ENCODE measurements at regions not wholly inside any gene's neighbourhood (a gene's known extent, or its start where the extent isn't known, plus 50 kb on each side); places are given as distances from the start of the nearest gene placed in this dataset.

GRCh38 chr2:226581004-226581403 is 218.6 kb downstream of the IRS1 start (continued):
- TF ChIP-seq ZNF563 (CRISPR knock-in tag; IDR thresholded peaks at IDR 0.05), result no peak
- TF ChIP-seq, protein P1, sequence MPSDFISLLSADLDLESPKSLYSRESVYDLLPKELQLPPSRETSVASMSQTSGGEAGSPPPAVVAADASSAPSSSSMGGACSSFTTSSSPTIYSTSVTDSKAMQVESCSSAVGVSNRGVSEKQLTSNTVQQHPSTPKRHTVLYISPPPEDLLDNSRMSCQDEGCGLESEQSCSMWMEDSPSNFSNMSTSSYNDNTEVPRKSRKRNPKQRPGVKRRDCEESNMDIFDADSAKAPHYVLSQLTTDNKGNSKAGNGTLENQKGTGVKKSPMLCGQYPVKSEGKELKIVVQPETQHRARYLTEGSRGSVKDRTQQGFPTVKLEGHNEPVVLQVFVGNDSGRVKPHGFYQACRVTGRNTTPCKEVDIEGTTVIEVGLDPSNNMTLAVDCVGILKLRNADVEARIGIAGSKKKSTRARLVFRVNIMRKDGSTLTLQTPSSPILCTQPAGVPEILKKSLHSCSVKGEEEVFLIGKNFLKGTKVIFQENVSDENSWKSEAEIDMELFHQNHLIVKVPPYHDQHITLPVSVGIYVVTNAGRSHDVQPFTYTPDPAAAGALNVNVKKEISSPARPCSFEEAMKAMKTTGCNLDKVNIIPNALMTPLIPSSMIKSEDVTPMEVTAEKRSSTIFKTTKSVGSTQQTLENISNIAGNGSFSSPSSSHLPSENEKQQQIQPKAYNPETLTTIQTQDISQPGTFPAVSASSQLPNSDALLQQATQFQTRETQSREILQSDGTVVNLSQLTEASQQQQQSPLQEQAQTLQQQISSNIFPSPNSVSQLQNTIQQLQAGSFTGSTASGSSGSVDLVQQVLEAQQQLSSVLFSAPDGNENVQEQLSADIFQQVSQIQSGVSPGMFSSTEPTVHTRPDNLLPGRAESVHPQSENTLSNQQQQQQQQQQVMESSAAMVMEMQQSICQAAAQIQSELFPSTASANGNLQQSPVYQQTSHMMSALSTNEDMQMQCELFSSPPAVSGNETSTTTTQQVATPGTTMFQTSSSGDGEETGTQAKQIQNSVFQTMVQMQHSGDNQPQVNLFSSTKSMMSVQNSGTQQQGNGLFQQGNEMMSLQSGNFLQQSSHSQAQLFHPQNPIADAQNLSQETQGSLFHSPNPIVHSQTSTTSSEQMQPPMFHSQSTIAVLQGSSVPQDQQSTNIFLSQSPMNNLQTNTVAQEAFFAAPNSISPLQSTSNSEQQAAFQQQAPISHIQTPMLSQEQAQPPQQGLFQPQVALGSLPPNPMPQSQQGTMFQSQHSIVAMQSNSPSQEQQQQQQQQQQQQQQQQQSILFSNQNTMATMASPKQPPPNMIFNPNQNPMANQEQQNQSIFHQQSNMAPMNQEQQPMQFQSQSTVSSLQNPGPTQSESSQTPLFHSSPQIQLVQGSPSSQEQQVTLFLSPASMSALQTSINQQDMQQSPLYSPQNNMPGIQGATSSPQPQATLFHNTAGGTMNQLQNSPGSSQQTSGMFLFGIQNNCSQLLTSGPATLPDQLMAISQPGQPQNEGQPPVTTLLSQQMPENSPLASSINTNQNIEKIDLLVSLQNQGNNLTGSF (CRISPR knock-in tag; IDR thresholded peaks at IDR 0.05), result no peak
- TF ChIP-seq, protein P2, sequence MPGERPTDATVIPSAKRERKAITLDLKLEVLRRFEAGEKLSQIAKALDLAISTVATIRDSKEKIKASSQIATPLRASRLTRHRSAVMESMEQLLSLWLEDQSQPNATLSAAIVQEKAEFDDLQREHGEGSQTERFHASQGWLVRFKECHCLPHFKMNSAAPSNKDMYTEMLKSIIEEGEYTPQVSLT (CRISPR knock-in tag; IDR thresholded peaks at IDR 0.05; ENCODE audit: borderline replicate concordance, low read depth), result no peak
- TF ChIP-seq, protein P3, sequence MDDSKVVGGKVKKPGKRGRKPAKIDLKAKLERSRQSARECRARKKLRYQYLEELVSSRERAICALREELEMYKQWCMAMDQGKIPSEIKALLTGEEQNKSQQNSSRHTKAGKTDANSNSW (CRISPR knock-in tag; IDR thresholded peaks at IDR 0.05; ENCODE audit: borderline replicate concordance), result no peak
- no peak for TF ChIP-seq ZNF75D (CRISPR knock-in tag; IDR thresholded peaks at IDR 0.05; ENCODE audit: borderline replicate concordance)
- no peak for TF ChIP-seq DR1 (CRISPR knock-in tag; IDR thresholded peaks at IDR 0.05)
- TF ChIP-seq ZSCAN31 (CRISPR knock-in tag; IDR thresholded peaks at IDR 0.05; ENCODE audit: low read depth), result no peak
- TF ChIP-seq PRDM10 (CRISPR knock-in tag; IDR thresholded peaks at IDR 0.05; ENCODE audit: low read depth), result no peak
- peak; percentile 75; the same call in 1 of the 2 replicates for TF ChIP-seq CHD4 (IDR thresholded peaks at IDR 0.05; ENCODE audit: borderline replicate concordance, low read length)
- no peak for TF ChIP-seq ATAD3A (CRISPR knock-in tag; IDR thresholded peaks at IDR 0.05)
- TF ChIP-seq, protein P4, sequence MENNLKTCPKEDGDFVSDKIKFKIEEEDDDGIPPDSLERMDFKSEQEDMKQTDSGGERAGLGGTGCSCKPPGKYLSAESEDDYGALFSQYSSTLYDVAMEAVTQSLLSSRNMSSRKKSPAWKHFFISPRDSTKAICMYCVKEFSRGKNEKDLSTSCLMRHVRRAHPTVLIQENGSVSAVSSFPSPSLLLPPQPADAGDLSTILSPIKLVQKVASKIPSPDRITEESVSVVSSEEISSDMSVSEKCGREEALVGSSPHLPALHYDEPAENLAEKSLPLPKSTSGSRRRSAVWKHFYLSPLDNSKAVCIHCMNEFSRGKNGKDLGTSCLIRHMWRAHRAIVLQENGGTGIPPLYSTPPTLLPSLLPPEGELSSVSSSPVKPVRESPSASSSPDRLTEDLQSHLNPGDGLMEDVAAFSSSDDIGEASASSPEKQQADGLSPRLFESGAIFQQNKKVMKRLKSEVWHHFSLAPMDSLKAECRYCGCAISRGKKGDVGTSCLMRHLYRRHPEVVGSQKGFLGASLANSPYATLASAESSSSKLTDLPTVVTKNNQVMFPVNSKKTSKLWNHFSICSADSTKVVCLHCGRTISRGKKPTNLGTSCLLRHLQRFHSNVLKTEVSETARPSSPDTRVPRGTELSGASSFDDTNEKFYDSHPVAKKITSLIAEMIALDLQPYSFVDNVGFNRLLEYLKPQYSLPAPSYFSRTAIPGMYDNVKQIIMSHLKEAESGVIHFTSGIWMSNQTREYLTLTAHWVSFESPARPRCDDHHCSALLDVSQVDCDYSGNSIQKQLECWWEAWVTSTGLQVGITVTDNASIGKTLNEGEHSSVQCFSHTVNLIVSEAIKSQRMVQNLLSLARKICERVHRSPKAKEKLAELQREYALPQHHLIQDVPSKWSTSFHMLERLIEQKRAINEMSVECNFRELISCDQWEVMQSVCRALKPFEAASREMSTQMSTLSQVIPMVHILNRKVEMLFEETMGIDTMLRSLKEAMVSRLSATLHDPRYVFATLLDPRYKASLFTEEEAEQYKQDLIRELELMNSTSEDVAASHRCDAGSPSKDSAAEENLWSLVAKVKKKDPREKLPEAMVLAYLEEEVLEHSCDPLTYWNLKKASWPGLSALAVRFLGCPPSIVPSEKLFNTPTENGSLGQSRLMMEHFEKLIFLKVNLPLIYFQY (CRISPR knock-in tag; IDR thresholded peaks at IDR 0.05; ENCODE audit: borderline replicate concordance), result no peak
- no peak for TF ChIP-seq HNRNPL (IDR thresholded peaks at IDR 0.05; ENCODE audit: low read depth, low read length)
- no peak for TF ChIP-seq ZNF260 (CRISPR knock-in tag; IDR thresholded peaks at IDR 0.05; ENCODE audit: borderline replicate concordance, low read depth)
- TF ChIP-seq SMAD9 (CRISPR knock-in tag; IDR thresholded peaks at IDR 0.05), result no peak
- TF ChIP-seq ADNP (CRISPR knock-in tag; IDR thresholded peaks at IDR 0.05), result no peak
